GM19351 (cell line): ENCODE measurements at regions not wholly inside any gene's neighbourhood (a gene's known extent, or its start where the extent isn't known, plus 50 kb on each side); places are given as distances from the start of the nearest gene placed in this dataset.
A peak's percentile ranks its signal among the peaks of the same experiment; 100 is the strongest.
"Not testable (repeated sequence)": the region's sequence is repeated elsewhere in the genome, so short reads cannot be mapped to it uniquely, and the experiment has no call there.

Experiments used
- ATAC-seq: cut with Tn5 transposase; IDR thresholded peaks from one replicate; pipeline ENCODE4 v1.9.1; 2021; ENCODE audit warnings: mild to moderate bottlenecking, moderate library complexity; ENCODE audit not compliant: unreplicated experiment

DNA sequence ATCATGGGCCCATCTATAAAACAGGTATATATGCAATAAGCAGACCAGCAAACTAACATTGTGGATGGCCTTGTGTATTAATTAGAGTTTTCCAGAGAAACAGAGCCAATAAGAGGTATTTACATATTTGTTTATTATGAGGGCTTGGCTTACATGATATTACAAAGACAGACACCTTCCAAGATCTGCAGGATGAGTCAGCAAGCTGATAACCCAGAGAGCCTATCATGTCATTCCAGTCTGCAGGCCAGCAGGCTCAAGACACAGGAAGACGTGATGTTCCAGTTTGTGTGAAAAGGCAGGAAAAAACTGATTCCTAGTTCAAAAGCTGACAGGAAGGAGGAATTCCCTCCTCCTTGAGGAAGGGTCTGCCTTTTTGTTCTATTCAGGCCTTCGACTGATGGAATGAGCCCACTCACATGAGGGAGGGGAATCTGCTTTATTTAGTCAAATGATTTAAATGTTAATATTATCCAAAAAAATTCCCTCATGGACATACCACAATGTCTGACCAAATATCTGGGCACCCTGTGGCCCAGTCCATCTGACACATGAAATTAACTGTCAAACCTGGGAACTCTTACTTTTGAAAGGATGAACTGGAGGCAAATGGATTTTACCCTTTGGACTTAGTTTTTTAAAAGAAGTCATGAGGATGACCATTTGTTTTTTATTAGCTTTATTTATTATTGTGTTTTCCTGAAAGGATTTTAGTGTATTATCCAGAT, 161.2 kb upstream of the CHD1 start:
- ATAC-seq = no peak

DNA sequence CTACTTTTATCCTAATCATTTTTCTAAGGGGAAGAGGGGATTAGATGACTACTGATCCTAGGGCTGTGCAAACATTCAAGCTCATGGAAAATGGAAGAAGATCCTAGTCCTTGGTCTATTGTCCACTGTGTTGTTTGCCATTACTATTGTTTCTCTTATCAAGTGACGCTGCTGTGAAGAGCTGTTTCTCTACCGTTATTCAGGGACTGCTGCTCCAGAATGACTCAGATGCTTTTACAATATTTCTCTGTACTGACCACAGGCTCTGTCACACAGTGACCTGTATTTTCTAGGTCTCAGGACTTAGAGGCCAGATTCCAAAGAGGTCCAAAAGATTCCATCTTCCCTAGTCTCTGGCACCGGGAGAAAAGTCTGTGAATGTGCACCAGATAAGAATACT, 159.5 kb upstream of the CHD1 start:
- ATAC-seq = no peak

DNA sequence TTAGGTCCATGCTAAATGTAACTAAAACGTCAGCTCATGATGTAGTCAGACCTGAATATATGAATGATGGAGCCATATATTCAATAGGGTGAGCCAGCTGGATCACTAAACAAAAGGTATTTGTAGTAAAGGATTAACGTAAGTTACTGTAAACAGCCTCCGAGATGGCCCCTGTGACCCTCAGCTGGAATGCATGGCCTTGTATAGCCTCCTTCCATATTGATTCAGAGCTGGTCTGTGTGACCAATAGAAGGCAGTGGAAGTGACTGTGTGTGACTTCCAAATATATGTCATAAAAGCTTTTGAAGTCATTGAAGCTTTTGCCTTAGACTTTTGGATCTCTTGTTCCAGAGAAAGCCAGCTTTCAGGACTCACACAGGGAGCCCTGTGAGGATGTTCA, 154.4 kb upstream of the CHD1 start:
- no peak for ATAC-seq

DNA sequence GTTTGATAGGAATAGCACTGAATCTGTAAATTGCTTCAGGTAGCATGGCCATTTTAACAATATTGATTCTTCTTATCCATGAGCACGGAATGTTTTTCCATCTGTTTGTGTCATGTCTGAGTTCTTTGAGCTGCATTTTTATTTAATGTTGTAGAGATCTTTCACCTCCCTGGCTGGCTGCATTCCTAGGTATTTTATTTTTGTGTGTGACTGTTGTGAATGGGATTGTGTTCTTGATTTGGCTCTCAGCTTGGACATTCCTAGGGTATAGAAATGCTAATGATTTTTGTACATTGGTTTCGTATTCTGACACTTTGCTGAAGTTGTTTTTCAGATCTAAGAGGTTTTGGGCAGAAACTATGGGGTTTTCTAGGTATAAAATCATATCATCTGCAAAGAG, 152.9 kb upstream of the CHD1 start:
- no peak for ATAC-seq

DNA sequence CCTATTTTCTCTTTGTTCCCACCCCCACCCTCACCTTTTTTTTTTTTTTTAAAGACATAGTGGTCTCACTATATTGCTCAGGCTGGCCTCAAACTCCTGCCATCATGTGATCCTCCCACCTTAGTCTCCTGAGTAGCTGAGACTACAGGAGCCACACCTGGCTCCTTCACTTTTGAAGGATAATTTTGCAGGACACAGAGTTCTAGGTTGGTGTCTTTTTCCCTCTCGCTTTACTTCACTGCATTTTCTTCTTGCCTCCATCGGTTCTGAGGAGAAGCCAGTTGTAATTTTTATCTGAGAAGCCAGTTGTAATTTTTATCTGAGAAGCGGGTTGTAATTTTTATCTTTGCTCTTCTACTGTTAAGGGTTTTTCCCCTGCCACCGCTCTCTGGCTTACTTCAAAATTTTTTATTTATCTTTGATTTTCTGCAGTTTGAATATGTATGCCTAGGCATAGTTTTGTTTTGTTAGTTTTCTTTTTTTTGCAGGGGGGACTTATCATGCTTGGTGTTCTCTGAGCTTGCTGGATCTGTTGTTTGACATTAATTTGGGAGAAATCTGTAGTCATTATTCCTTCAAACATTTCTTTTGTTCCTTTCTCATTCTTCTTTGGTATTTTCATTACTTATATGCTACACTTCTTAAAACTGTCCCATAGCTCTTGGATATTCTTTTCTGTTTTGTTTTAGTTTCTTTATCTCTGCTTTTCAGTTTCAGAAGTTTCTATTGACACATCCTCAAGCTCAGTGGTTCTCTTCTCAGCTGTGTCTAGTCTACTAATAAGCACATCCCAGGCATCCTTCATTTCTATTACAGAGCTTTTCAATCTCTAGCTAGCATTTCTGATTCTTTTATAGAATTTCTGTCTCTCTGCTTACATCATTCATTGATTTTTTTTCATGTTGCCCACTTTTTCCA, 148.2 kb upstream of the CHD1 start:
- ATAC-seq = peak; percentile 90

DNA sequence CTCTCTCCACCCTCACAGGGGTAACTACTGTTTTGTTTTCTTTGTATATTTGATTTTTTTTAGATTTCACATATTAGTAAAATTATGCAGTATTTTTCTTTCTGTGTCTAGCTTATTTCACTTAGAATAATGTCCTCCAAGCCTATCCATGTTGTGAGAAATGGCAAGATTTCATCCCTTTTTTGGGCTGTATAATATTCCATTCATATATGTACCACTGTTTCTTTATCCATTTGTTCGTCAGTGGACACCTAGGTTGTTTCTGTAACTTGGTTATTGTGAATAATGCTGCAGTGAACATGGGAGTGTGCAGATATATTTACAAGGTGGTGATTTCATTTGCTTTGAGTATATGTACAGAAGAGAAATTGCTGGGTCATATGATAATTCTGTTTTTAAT, 144.0 kb upstream of the CHD1 start:
- ATAC-seq = no peak

DNA sequence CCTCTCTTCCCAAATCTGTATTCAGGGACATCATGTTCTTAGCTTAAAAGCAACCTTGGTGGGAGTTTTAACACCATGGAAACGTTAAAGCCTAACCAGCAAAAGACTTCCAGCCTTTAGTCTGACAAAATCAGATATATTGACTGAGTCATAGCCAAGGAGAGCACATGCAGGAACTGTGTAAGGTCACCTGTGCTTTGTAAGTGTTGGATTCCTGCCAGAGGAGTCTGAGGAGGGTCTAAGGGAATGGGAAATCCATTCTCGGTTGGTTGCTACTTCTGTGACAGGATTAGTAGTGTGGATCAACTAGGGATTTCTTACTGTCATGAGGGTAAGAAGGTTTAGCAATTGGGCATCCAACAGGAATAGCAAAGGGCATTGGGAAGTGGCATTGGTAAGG, 142.0 kb upstream of the CHD1 start:
- ATAC-seq = no peak

DNA sequence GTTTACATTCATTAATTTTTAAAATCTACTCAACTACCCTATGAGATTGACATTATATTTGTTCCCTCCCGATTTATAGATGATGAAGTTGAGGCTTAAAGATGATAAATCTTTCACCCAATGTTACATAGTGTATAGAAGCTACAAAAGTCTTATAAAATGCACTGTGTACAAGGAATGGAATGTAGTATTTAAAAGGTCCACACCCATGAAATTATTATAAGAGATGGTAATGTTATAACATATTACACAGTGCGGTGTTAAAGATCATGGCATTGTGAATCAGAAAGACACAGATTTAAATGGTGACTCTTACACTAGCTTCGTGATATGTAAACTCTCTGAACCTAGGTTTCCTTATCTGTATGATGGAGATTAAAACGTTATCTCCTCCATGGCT, 141.6 kb upstream of the CHD1 start:
- ATAC-seq = no peak

DNA sequence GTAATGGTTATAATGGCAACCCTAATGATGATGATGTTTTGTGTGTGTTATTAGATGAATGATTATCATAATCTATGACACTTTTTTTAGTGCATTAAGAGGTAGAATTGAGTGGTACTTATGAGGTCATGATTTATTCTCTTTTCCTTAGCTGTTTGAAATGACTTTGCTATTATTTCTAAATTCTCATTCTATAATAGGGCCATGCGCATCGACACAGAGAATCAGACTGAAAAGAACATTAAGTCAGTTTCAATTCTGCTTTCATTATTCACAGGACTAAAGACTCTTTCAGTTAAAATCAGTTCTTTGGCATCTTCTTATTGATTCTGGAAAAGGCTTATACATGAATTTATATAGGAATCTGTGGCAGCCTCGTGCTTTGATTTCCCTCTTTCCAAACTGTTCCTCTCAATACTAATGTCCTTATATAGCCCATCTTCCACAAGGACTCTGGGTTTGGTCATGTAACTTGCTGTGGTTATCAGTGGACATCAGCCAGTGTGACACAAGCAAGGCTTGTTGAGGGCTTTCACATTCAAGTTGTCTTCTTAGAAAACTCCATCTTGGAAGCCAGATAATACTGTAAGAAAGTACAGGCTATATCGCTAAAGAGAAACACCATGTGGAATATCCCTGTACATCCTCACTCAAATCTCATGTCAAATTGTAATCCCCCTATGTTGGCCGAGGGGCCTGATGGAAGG, 140.3 kb upstream of the CHD1 start:
- peak; percentile 86 for ATAC-seq

DNA sequence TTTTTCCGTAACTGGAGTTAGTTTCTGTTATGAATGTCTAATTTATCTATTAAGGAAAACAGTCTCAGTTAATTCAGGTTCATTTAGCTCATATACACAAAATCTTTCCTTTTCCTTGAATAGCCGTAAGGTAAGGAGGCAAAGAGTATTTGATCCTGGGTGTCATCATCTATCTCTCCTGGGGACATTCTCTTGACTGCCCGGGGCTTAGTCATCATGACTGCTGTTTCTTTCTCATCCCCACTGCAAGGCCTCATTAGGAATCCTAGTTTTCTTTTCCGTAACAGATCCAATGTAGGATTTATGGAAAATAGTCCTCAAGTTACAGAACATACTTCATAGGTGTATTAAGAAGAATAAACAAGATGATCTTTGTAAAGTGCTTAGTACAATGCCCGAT, 134.9 kb upstream of the CHD1 start:
- ATAC-seq = no peak

DNA sequence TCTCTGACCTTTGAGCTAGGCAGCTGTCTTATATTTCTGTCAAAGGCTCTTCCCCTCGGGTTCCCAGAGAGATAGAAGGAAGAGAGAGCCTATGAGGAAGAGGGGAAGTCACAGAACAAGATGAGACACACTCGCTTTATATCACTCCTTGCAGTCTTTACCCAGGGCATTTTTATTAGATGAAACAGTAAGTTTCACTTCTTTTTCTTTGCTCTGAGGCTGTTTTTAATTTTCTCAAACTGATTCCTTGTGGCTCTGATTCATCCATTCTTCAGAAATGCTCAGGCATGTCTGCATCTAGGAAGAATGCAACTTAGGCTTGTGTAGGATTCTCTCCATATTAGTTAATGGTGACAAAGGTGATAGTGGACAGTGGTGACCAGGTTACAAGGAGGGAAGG, 132.9 kb upstream of the CHD1 start:
- ATAC-seq = no peak

DNA sequence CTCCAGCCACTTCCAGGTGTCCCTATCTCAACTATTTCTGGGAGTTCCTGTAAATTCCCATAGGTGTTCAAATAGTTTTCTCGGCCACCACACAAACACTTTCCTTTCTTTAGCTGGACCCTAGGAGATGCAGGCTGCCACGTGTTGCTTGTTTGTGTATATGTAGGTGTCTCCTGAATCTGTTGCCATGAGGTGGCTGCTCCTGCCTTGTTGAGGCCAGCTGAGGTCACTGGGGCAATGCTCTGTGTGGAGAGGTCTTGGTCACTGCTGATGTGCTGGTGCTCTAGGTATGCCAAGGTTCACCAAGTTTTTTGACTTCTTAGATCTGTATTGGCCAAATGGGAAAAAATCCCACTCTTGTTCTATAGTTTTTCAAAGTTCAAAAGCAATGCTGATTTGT, 132.5 kb upstream of the CHD1 start:
- ATAC-seq = no peak

DNA sequence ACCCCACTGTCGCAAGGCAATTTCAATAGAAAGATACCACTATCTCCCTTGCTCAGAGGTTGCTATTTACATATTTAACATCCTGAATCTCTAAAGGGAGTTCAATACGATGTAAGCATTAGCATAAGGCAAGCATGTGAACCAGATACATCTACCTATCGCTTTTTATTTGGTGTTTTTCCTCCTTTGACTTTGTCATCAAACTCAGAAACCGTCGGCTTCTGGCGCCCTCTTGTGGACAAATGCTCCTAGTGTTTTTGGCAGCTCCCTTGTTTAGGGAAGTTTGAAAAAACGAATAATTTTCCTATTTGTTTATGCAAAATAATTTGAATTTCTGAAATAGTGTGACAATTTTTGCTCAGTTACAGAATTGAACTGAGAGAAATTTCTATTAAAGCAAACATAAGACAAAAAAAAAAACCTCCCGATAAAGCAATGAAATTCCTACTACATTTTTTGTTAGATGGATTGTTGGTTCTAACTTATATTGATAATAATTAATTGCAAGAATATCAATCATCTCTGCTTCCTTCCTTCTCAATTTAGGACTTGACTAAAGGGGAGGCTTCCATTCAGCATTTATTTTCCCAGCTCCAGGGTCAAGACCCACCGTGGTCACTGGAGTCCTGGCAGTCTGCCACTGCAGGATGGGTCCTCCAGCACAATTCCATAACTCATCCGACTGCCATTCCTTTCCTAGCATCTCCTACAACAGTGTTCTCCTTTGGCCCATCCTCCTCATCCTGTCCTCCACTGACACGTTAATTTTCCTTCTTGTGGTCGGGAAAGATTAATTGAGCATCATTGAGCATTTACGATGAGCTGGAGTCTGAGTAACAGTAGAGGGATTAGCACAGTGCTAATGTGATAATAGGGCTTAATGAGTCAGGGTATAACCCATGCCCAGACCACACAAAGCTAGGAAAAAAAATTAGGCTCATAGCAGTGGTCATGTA, 131.8 kb upstream of the CHD1 start:
- ATAC-seq = peak; percentile 53

DNA sequence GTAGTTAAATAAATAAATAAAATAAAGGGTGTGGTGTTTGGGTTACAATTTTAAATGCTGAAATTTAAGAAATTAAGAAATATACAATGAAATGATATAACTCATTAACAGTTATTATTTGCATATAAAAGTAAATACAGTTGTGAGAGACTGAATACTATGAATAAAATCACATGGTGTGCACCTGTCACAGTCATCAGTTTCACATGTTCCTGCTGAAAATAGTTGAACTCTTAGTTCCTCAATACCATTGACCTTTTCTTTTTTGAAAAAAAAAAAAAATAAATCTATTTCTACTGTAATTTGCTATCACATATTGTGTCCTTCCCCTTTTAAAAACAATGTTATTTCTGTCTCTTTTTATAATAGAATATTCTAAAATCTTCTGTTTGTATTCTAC, 130.9 kb upstream of the CHD1 start:
- ATAC-seq = peak; percentile 80

DNA sequence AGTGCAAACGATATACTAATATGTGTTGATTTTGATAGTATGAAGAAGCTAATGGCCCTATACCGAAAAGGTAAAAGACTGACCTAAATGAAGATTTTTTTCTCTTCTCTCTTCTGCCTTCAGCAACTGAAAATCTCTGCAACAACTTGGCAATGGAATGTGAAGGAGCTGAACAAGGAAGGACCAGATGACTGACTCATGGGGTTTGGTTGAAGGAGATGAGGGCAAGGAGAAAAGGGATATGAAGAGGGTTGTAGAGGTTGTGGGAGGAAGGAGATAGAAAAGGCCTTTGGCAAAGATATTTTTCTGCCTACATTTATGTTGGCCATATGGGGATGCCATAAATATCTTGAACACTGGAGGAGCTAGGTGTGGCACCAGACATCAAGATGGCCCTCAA, 129.7 kb upstream of the CHD1 start:
- no peak for ATAC-seq

DNA sequence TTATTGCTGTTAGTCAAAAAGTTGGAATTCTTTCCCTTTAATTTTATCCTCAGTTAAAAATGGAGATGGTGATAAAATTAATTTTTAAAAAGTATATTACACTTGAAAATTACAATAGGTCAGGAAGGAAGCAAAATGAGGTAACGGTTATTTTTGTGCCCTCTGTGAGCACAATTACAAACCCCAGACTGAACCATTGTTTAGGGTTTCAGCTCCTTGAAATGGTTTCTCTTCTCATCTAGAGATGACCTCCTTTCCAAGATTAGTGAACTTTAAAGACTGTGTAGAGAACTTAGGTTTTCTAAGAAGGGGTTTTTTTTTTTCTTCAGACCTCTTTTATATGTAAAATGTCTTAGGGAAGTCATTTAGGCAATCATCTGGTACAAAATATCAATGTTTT, 126.2 kb upstream of the CHD1 start:
- peak; percentile 57 for ATAC-seq

DNA sequence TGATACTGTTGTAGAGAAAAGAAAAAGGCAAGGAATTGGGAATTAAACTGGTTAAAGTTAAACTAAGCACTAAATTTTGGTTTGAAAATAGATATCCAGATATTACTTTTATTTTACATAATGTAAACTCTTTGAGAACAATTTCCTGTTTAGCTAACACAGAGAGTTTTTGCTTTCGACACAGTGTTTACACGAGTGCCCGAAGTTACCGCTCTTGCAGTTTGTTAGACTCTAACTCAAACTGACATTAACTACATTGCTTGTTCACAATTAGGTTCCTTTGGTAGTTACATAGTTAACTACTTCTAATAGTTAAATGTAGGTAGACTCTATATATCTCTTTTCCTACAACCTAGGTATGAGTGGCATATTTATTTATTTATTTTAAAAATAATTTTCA, 117.1 kb upstream of the CHD1 start:
- ATAC-seq = no peak

DNA sequence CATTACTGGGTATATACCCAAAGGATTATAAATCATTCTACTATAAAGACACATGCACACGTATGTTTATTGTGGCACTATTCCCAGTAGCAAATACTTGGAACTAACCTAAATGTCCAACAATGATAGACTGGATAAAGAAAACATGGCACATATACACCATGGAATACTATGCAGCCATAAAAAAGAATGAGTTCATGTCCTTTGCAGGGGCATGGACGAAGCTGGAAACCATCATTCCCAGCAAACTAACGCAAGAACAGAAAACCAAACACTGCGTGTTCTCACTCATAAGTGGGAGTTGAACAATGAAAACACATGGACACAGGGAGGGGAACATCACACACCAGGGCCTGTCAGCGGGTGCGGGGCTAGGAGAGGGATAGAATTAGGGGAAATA, 114.5 kb upstream of the CHD1 start:
- ATAC-seq = not testable (repeated sequence)

DNA sequence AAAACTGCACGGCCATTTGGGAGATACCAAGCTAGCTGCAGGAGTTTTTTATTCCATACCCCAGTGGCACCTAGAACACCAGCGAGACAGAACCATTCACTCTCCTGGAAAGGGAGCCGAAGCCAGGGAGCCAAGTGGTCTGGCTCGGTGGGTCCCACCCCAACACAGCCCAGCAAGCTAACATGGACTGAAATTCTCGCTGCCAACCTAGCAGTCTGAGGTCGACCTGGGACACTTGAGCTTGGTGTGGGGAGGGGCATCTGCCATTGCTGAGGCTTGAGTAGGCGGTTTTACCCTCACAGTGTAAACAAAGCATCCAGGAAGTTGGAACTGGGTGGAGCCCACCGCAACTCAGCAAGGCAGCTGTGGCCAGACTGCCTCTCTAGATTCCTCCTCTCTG, 108.9 kb upstream of the CHD1 start:
- no peak for ATAC-seq

DNA sequence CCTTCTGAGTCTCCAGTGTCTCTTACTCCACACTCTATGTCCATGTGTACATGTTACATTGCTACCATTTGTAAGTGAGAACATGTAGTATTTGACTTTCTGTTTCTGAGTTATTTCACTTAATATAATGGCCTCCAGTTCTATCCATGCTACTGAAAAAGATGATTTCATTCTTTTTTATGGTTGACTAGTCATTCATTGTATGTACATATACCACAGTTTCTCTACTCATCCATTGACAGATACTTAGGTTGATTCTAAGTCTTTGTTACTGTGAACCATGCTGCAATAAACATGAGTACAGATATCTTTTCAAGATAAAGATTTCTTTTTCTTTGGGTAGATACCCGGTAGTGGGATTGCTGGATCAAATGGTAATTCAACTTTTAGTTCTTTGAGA, 107.1 kb upstream of the CHD1 start:
- no peak for ATAC-seq

DNA sequence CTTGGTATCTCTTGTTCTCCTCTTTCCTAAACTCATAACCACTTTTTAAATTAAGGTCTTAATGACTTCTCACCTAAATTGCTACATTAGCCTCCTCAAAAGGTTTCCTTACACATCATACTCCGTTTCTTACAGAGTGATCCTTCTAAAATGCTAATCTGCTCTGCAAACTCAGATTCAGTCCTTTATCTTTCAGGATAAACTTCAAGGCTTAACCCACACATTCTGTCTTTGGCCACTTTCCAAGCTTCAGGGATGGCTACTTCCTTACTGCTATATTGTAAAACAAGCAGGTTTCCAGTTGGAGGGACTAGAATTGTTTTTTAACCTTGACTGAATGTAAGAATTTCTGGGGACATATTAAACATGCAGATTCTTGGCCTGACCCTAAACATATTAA, 105.5 kb upstream of the CHD1 start:
- ATAC-seq = no peak
